Memory B cell (primary cell): ENCODE measurements at regions not wholly inside any gene's neighbourhood (a gene's known extent, or its start where the extent isn't known, plus 50 kb on each side); places are given as distances from the start of the nearest gene placed in this dataset.

Source experiments
- ATAC-seq: fragments of 150-1000 bp; cut with Tn5 transposase; 2 replicates; pipeline ENCODE4 v1.10.0; 2021; ENCODE audit warnings: low read depth, mild to moderate bottlenecking, moderate library complexity
- DNase-seq, 2 donors: peaks; one replicate each; pipeline ENCODE4 v3.0.0; 2022; ENCODE audit warnings: low spot score in 2 of 2
- H3K27ac Mint-ChIP-seq: one replicate; pipeline ENCODE4 v1.8.0; 2022; ENCODE audit warnings: mild to moderate bottlenecking, moderate library complexity, mixed read lengths
- H3K27me3 Mint-ChIP-seq: one replicate; pipeline ENCODE4 v1.8.0; 2022; ENCODE audit warnings: mixed read lengths
- H3K36me3 Mint-ChIP-seq: one replicate; pipeline ENCODE4 v1.8.0; 2022; ENCODE audit warnings: mild to moderate bottlenecking, mixed read lengths
- H3K4me1 Mint-ChIP-seq: one replicate; pipeline ENCODE4 v1.8.0; 2022; ENCODE audit warnings: mixed read lengths
- H3K4me3 Mint-ChIP-seq: one replicate; pipeline ENCODE4 v1.8.0; 2022; ENCODE audit warnings: mild to moderate bottlenecking, moderate library complexity, mixed read lengths
- H3K9me3 Mint-ChIP-seq: one replicate; pipeline ENCODE4 v1.8.0; 2022; ENCODE audit warnings: mixed read lengths

DNA sequence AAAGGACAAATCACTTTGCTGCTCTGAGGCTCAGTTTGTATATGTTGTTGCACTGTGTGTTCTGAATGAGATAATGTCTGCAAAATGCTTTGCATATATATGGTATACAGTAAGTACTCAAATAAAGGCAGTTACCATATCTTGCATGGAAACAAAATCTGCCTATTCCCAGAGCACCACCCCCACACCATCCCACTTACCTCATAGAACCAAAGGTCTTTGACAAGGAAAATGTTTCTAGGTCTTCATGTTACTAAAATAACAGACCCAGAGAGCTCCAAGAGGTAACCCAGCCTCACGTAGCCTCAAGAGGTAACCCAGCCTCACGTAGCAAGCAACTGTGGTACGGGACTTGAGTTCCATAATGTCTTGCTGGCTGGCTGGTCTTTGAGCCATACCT, 71.6 kb upstream of the CMKLR1 start:
- DNase-seq: no peak
- H3K27ac Mint-ChIP-seq: no peak overlapping the region
- H3K36me3 Mint-ChIP-seq: no peaks in the 10 kb centered on the region
- no peaks in the 10 kb centered on the region for H3K4me1 Mint-ChIP-seq
- H3K4me3 Mint-ChIP-seq: no peak overlapping the region
- peaks cover 10% of the 10 kb centered on the region for H3K9me3 Mint-ChIP-seq
- H3K27me3 Mint-ChIP-seq: peaks cover 9% of the 10 kb centered on the region
- ATAC-seq: no peak

- Mint-ChIP-seq H3K27me3 (peaks cover 8% of the 10 kb centered on the region), H3K27ac (no peak overlapping the region)
Measured at GRCh38 chr12:108409481-108409880, 70.4 kb upstream of the CMKLR1 start.

DNA sequence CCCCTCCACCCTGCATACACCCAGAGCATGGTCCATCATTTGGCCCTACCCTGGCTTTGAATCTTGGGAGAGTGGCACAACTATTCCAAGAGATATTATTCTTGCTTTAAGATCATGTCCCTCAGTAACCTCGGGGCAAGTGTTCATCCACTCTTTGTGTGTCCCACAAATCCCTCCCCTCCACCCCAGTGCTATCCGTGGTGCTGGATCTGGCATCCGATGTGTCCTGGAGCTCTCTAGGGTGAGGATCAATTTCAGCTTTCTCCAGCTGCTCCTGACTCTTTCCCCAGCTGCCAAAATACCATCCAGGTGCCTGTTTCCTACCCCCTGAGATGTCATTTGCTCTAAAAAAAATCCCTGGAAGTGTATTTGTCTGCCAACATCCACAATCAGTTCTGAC, 64.8 kb upstream of the CMKLR1 start:
- no peak overlapping the region for H3K27ac Mint-ChIP-seq
- peaks cover 16% of the 10 kb centered on the region for H3K9me3 Mint-ChIP-seq
- H3K4me1 Mint-ChIP-seq: no peaks in the 10 kb centered on the region
- ATAC-seq (no peak), DNase-seq (no peak)
- peaks cover 15% of the 10 kb centered on the region for H3K27me3 Mint-ChIP-seq
- peaks cover 4% of the 10 kb centered on the region for H3K36me3 Mint-ChIP-seq
- no peak overlapping the region for H3K4me3 Mint-ChIP-seq

More at GRCh38 chr12:108409481-108409880, 70.4 kb upstream of the CMKLR1 start:
- ATAC-seq (no peak), DNase-seq (no peak)
- no peaks in the 10 kb centered on the region for H3K4me1 Mint-ChIP-seq
- peaks cover 14% of the 10 kb centered on the region for H3K9me3 Mint-ChIP-seq
- H3K36me3 Mint-ChIP-seq: peaks cover 2% of the 10 kb centered on the region
- H3K4me3 Mint-ChIP-seq: no peak overlapping the region

GRCh38 chr12:108401964-108402363, 62.9 kb upstream of the CMKLR1 start:
- Mint-ChIP-seq H3K4me1 (no peaks in the 10 kb centered on the region), H3K27ac (no peak overlapping the region), H3K9me3 (peaks cover 17% of the 10 kb centered on the region), H3K4me3 (no peak overlapping the region), H3K36me3 (peaks cover 4% of the 10 kb centered on the region), H3K27me3 (peaks cover 16% of the 10 kb centered on the region)
- DNase-seq (no peak), ATAC-seq (no peak)

- H3K9me3 Mint-ChIP-seq: peaks cover 16% of the 10 kb centered on the region
- H3K4me3 Mint-ChIP-seq: no peak overlapping the region
- DNase-seq (no peak), ATAC-seq (no peak)
- peaks cover 4% of the 10 kb centered on the region for H3K36me3 Mint-ChIP-seq
- H3K27ac Mint-ChIP-seq: no peak overlapping the region
- H3K4me1 Mint-ChIP-seq: no peaks in the 10 kb centered on the region
- H3K27me3 Mint-ChIP-seq: peaks cover 18% of the 10 kb centered on the region
Measured at GRCh38 chr12:108400900-108401480, 61.9 kb upstream of the CMKLR1 start.

GRCh38 chr12:108400481-108400880, 61.4 kb upstream of the CMKLR1 start:
- no peaks in the 10 kb centered on the region for H3K4me1 Mint-ChIP-seq
- no peak for ATAC-seq
- no peak for DNase-seq
- no peak overlapping the region for H3K27ac Mint-ChIP-seq
- peaks cover 3% of the 10 kb centered on the region for H3K36me3 Mint-ChIP-seq
- peaks cover 21% of the 10 kb centered on the region for H3K27me3 Mint-ChIP-seq
- peaks cover 11% of the 10 kb centered on the region for H3K9me3 Mint-ChIP-seq
- H3K4me3 Mint-ChIP-seq: no peak overlapping the region

- ATAC-seq (no peak), DNase-seq (no peak)
- no peak overlapping the region for H3K4me3 Mint-ChIP-seq
- no peak overlapping the region for H3K27ac Mint-ChIP-seq
- peaks cover 21% of the 10 kb centered on the region for H3K27me3 Mint-ChIP-seq
- no peaks in the 10 kb centered on the region for H3K4me1 Mint-ChIP-seq
- H3K36me3 Mint-ChIP-seq: peaks cover 2% of the 10 kb centered on the region
- H3K9me3 Mint-ChIP-seq: peaks cover 9% of the 10 kb centered on the region
Measured at GRCh38 chr12:108400056-108400455, 60.9 kb upstream of the CMKLR1 start.

DNA sequence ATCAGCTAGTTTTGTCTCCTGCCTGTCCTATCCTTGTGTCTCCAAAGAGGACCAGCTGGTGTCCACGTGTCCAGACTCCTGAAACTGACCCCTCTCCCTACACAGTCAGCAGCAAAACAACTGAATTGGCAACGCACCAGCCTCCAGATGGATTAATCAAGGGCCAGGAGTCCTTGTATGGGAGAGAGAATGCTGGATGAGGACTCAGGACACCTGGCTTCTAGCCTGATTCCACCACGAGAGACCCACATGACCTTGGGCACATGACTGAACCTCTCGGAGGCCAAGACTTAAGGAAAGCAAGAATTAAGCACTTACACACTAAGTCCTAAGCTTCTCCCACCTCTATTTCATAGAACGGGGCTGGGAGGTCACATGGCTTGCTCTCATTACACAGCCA, 60.4 kb upstream of the CMKLR1 start:
- H3K36me3 Mint-ChIP-seq: peaks cover 2% of the 10 kb centered on the region
- H3K27ac Mint-ChIP-seq: no peak overlapping the region
- peaks cover 21% of the 10 kb centered on the region for H3K27me3 Mint-ChIP-seq
- ATAC-seq: no peak
- no peak for DNase-seq
- peaks cover 9% of the 10 kb centered on the region for H3K9me3 Mint-ChIP-seq
- no peaks in the 10 kb centered on the region for H3K4me1 Mint-ChIP-seq
- H3K4me3 Mint-ChIP-seq: no peak overlapping the region

- Mint-ChIP-seq H3K27ac (no peak overlapping the region), H3K27me3 (peaks cover 21% of the 10 kb centered on the region), H3K36me3 (no peaks in the 10 kb centered on the region), H3K9me3 (peaks cover 9% of the 10 kb centered on the region), H3K4me1 (no peaks in the 10 kb centered on the region), H3K4me3 (no peak overlapping the region)
- ATAC-seq: no peak
- DNase-seq: no peak
Measured at GRCh38 chr12:108394196-108394595, 55.1 kb upstream of the CMKLR1 start.

DNA sequence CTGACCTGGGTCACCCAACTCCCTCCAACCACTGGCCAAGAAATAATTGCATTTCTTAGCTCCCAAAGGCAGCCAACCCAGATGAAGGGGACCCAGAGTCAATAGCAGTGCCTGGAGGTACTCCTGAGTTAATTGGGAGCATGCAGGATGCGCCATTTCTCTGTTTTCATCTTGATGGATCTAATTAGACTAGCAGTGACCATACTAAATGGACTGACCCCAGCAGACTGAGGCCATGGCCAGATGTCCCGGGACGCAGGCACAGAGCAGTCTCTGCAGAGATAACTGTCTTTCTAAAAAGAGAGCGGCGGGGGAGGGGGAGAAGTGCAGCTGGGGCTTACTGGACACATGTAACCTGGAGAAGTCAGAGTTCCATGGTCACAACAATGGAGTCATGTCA, 53.2 kb upstream of the CMKLR1 start:
- no peak for ATAC-seq
- Mint-ChIP-seq H3K4me3 (no peak overlapping the region), H3K36me3 (no peaks in the 10 kb centered on the region), H3K9me3 (peaks cover 9% of the 10 kb centered on the region), H3K27ac (no peak overlapping the region), H3K27me3 (peaks cover 20% of the 10 kb centered on the region), H3K4me1 (no peaks in the 10 kb centered on the region)
- DNase-seq: no peak

GRCh38 chr12:108390495-108391203, 51.5 kb upstream of the CMKLR1 start:
- H3K36me3 Mint-ChIP-seq: no peaks in the 10 kb centered on the region
- H3K27me3 Mint-ChIP-seq: peaks cover 16% of the 10 kb centered on the region
- DNase-seq (no peak), ATAC-seq (no peak)
- H3K27ac Mint-ChIP-seq: no peak overlapping the region
- no peaks in the 10 kb centered on the region for H3K4me1 Mint-ChIP-seq
- H3K4me3 Mint-ChIP-seq: no peak overlapping the region
- peaks cover 2% of the 10 kb centered on the region for H3K9me3 Mint-ChIP-seq

GRCh38 chr12:108389544-108389943, 50.4 kb upstream of the CMKLR1 start:
- Mint-ChIP-seq H3K4me3 (no peak overlapping the region), H3K4me1 (no peaks in the 10 kb centered on the region), H3K9me3 (peaks cover 6% of the 10 kb centered on the region), H3K27me3 (peaks cover 18% of the 10 kb centered on the region), H3K36me3 (peaks cover 3% of the 10 kb centered on the region), H3K27ac (no peak overlapping the region)
- no peak for DNase-seq
- ATAC-seq: no peak
